Panc1 (cell line): ENCODE measurements at regions not wholly inside any gene's neighbourhood (a gene's known extent, or its start where the extent isn't known, plus 50 kb on each side); places are given as distances from the start of the nearest gene placed in this dataset.

Source experiments
- ATAC-seq: fragments of 200-7000 bp; cut with Tn5 transposase; 2 replicates; pipeline ENCODE4 v1.9.1; 2020; ENCODE audit warnings: mild to moderate bottlenecking, moderate library complexity
- BruUV-seq: library from RNA; stranded (reverse); fragments of 400-500 nt; replicated peaks from 2 replicates; lab custom pipeline; 2021; lab: Mats Ljungman, UMichigan
- CTCF ChIA-PET: fragments of 300-600 bp; sonication (Branson Sonifier 250); formaldehyde crosslinking; loops from one replicate; lab custom pipeline; 2022; ENCODE audit warnings: antibody characterized with exemption; lab: Charles Lee
- POLR2A ChIA-PET: fragments of 300-600 bp; sonication (Branson Sonifier 250); formaldehyde crosslinking; loops from one replicate; lab custom pipeline; 2022; ENCODE audit warnings: antibody characterized with exemption; lab: Charles Lee
- DNase-seq: peaks from one replicate; pipeline ENCODE4 v3.0.0-alpha.2; 2010; ENCODE audit warnings: low read depth, low spot score
- H3K27ac ChIP-seq: 2 replicates; pipeline ENCODE4 v1.5.1; 2011; ENCODE audit warnings: mild to moderate bottlenecking, low read length, inconsistent platforms
- H3K27me3 ChIP-seq: fragments of 200-500 bp; sonication (Bioruptor generic); 2 replicates; pipeline ENCODE4 v1.6.0; 2014; ENCODE audit warnings: low read length, inconsistent platforms; ENCODE audit not compliant: control insufficient read depth, insufficient read depth
- H3K36me3 ChIP-seq: fragments of 200-500 bp; sonication (Bioruptor generic); 2 replicates; pipeline ENCODE4 v1.5.1; 2014; ENCODE audit warnings: inconsistent platforms, mild to moderate bottlenecking, low read length, moderate library complexity; ENCODE audit not compliant: control insufficient read depth, insufficient read depth
- H3K4me1 ChIP-seq: 2 replicates; pipeline ENCODE4 v1.5.1; 2011; ENCODE audit warnings: inconsistent platforms, mild to moderate bottlenecking, low read length, moderate library complexity; ENCODE audit not compliant: control insufficient read depth, insufficient read depth
- H3K4me3 ChIP-seq, 2 experiments: 2 replicates each; pipeline ENCODE4 v1.5.1; 2011 to 2012; ENCODE audit warnings: low read depth in 2 of 2, low read length in 2 of 2, mild to moderate bottlenecking in 2 of 2, inconsistent platforms in 1 of 2, moderate library complexity in 1 of 2
- H3K9me3 ChIP-seq: fragments of 200-500 bp; sonication (Bioruptor generic); 2 replicates; pipeline ENCODE4 v1.5.1; 2014; ENCODE audit warnings: low read depth, mild to moderate bottlenecking, inconsistent platforms, low read length, moderate library complexity; ENCODE audit not compliant: control insufficient read depth, insufficient read depth
- POLR2AphosphoS5 ChIP-seq: IDR thresholded peaks from 2 replicates; pipeline ENCODE4 v1.6.1; 2012; ENCODE audit warnings: mild to moderate bottlenecking, low read depth, low read length, moderate library complexity
- SIN3A ChIP-seq: IDR thresholded peaks from 2 replicates; pipeline ENCODE4 v1.6.1; 2012; ENCODE audit warnings: low read depth, mild to moderate bottlenecking, low read length, moderate library complexity, borderline replicate concordance; ENCODE audit not compliant: insufficient read depth
- TCF7L2 ChIP-seq: IDR thresholded peaks from 2 replicates; pipeline ENCODE4 v1.6.1; 2011; ENCODE audit warnings: mild to moderate bottlenecking, low read depth, low read length, inconsistent platforms
- in situ Hi-C: cut with HindIII; loops from 2 replicates; pipeline ENCODE4 v1.10.0; 2016; ENCODE audit warnings: low sequenced_read_pairs, low pct_unique_long_range_greater_than_20kb
- intact Hi-C: fragments of 100-400 bp; cut with micrococcal nuclease; formaldehyde crosslinking; loops from one replicate; pipeline ENCODE4 v1.10.0; 2022; ENCODE audit not compliant: unreplicated experiment
- TF ChIP-seq, protein P1 (sequence below), 2 experiments: IDR thresholded peaks; 2 replicates each; pipeline ENCODE4 v1.6.1; 2011 to 2012; ENCODE audit warnings: low read depth in 2 of 2, control low read depth in 1 of 2, low read length in 1 of 2, mild to moderate bottlenecking in 1 of 2, moderate library complexity in 1 of 2; ENCODE audit not compliant: insufficient read depth in 1 of 2
- TF ChIP-seq, protein P2 (sequence below): fragments of 450-650 bp; IDR thresholded peaks from 2 replicates; pipeline ENCODE4 v1.5.1; 2017; ENCODE audit warnings: mild to moderate bottlenecking

DNA sequence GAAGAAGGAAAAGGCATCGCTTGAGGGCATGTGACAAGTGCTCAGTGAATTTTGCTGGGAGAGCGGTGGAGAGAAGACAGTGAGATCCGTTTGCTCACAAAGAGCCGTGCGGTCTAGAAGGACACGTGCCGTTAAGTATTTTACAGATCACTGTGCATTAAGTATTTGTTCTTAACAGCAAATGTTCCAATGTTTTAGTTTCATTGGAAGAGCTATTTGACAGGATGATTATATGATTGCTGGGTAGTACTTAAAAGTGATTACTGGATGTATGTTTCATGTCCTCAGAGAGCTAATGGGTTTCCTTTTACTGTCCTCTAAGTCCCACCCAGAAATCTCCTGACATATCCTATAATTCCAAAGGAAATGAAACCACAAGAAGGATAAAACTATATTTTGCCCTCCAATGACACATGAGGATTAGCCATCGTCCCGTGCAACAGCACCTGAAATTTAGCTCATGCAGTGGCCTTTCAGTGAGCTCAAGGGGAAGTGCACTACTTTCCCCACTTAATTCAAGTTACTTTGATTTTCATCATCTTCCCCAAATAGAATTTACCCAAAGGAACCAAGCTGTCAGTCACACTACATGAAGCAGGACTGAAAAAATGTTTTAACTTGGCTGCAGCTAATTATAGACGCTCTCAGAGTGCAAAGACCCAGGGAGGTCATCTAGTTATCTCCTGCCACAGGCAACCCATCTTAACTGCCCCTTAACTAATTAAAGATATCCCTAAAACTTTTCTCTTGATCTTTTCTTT, 80.3 kb downstream of the KLF6 start:
- Histone ChIP-seq H3K27ac (no peak overlapping the region), H3K4me1 (no peaks in the 10 kb centered on the region), H3K27me3 (no peaks in the 10 kb centered on the region), H3K4me3 (no peak overlapping the region), H3K36me3 (no peaks in the 10 kb centered on the region), H3K9me3 (no peaks in the 10 kb centered on the region)
- no peak for ATAC-seq
- DNase-seq: no peak
- POLR2A ChIA-PET: no interaction called here
- CTCF ChIA-PET: no interaction called here
- intact Hi-C loops: no loop called here
- no TSS peak for BruUV-seq
- in situ Hi-C loops: no loop called here
- TF ChIP-seq TCF7L2 (no peak), POLR2AphosphoS5 (no peak), SIN3A (no peak)
- TF ChIP-seq, protein P1, sequence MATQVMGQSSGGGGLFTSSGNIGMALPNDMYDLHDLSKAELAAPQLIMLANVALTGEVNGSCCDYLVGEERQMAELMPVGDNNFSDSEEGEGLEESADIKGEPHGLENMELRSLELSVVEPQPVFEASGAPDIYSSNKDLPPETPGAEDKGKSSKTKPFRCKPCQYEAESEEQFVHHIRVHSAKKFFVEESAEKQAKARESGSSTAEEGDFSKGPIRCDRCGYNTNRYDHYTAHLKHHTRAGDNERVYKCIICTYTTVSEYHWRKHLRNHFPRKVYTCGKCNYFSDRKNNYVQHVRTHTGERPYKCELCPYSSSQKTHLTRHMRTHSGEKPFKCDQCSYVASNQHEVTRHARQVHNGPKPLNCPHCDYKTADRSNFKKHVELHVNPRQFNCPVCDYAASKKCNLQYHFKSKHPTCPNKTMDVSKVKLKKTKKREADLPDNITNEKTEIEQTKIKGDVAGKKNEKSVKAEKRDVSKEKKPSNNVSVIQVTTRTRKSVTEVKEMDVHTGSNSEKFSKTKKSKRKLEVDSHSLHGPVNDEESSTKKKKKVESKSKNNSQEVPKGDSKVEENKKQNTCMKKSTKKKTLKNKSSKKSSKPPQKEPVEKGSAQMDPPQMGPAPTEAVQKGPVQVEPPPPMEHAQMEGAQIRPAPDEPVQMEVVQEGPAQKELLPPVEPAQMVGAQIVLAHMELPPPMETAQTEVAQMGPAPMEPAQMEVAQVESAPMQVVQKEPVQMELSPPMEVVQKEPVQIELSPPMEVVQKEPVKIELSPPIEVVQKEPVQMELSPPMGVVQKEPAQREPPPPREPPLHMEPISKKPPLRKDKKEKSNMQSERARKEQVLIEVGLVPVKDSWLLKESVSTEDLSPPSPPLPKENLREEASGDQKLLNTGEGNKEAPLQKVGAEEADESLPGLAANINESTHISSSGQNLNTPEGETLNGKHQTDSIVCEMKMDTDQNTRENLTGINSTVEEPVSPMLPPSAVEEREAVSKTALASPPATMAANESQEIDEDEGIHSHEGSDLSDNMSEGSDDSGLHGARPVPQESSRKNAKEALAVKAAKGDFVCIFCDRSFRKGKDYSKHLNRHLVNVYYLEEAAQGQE (IDR thresholded peaks at IDR 0.05; ENCODE audit: insufficient read depth in 1 of 2, low read depth in 2 of 2, low read length in 1 of 2): no peak
- TF ChIP-seq, protein P2, sequence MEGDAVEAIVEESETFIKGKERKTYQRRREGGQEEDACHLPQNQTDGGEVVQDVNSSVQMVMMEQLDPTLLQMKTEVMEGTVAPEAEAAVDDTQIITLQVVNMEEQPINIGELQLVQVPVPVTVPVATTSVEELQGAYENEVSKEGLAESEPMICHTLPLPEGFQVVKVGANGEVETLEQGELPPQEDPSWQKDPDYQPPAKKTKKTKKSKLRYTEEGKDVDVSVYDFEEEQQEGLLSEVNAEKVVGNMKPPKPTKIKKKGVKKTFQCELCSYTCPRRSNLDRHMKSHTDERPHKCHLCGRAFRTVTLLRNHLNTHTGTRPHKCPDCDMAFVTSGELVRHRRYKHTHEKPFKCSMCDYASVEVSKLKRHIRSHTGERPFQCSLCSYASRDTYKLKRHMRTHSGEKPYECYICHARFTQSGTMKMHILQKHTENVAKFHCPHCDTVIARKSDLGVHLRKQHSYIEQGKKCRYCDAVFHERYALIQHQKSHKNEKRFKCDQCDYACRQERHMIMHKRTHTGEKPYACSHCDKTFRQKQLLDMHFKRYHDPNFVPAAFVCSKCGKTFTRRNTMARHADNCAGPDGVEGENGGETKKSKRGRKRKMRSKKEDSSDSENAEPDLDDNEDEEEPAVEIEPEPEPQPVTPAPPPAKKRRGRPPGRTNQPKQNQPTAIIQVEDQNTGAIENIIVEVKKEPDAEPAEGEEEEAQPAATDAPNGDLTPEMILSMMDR: no peak

DNA sequence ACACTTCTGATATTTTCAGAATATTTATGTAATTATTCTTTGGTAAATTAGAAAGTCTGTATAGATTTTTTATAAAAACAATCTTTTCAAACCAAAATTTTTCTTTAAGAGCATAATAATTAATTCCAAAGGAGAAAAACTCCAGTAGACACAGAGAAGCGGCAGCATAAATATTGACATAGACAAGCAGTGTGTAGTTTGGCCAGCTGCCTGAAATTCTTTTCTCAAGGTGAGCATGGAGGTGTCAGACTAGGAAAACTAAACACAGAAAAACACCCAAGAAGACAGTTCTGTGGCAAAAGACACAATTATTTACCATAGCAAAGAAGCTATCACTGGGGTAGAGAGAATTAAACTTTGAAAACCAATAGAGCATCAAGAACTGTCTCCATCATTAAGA, 82.4 kb downstream of the KLF6 start:
- Histone ChIP-seq H3K4me1 (no peaks in the 10 kb centered on the region), H3K27ac (no peak overlapping the region), H3K4me3 (no peak overlapping the region), H3K9me3 (no peaks in the 10 kb centered on the region), H3K27me3 (no peaks in the 10 kb centered on the region), H3K36me3 (no peaks in the 10 kb centered on the region)
- ATAC-seq (no peak), DNase-seq (no peak)
- ChIA-PET CTCF (no interaction called here), POLR2A (no interaction called here)
- in situ Hi-C loops: no loop called here
- TF ChIP-seq SIN3A (no peak), TCF7L2 (no peak), POLR2AphosphoS5 (no peak)
- TF ChIP-seq, protein P1 (IDR thresholded peaks at IDR 0.05; ENCODE audit: insufficient read depth in 1 of 2, low read depth in 2 of 2, low read length in 1 of 2): no peak
- TF ChIP-seq, protein P2: no peak
- no TSS peak for BruUV-seq
- intact Hi-C loops: no loop called here
